ENCODE measurements at regions not wholly inside any gene's neighbourhood (a gene's known extent, or its start where the extent isn't known, plus 50 kb on each side); places are given as distances from the start of the nearest gene placed in this dataset.

DNA sequence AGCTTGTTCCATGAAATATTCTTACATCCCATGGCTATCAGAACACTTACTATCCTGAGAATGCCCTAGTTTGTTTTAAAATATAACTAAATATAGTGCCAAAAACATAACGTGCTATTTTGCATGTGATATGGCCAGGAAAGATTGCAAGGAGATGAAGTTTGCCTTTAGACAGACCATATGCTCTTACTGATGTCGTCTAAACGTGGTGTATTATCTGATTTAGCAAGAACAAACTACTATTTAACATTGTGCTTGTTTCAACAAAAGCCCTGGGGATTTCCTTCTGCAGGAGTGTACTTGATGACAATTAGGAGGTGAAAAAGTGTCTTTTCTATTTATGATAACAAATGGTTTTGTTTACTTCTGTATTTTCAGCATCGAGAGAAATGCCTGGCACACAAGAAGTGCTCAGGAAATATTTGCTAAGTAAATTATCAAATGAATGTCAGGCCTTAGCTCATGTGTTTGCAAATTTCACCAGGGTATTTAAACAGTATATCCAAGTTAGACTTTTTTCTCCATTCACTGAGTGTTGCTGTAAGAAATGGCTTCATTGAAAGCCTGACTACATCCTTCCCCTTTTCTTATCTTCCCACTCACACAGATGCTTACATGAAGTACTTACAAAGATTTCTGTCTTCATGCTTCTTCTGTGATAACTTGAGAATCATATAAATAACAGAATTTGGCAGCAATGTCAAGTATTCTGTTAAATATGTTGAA lies 1033.6 kb downstream of the CDH8 start:
- TF ChIP-seq, protein P1, sequence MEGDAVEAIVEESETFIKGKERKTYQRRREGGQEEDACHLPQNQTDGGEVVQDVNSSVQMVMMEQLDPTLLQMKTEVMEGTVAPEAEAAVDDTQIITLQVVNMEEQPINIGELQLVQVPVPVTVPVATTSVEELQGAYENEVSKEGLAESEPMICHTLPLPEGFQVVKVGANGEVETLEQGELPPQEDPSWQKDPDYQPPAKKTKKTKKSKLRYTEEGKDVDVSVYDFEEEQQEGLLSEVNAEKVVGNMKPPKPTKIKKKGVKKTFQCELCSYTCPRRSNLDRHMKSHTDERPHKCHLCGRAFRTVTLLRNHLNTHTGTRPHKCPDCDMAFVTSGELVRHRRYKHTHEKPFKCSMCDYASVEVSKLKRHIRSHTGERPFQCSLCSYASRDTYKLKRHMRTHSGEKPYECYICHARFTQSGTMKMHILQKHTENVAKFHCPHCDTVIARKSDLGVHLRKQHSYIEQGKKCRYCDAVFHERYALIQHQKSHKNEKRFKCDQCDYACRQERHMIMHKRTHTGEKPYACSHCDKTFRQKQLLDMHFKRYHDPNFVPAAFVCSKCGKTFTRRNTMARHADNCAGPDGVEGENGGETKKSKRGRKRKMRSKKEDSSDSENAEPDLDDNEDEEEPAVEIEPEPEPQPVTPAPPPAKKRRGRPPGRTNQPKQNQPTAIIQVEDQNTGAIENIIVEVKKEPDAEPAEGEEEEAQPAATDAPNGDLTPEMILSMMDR (conservative IDR thresholded peaks at IDR 0.05): no peak
- TF ChIP-seq ZFX (IDR thresholded peaks at IDR 0.05): no peak
